DLD1 (cell line): ENCODE measurements at regions not wholly inside any gene's neighbourhood (a gene's known extent, or its start where the extent isn't known, plus 50 kb on each side); places are given as distances from the start of the nearest gene placed in this dataset.
"Not testable (repeated sequence)": the region's sequence is repeated elsewhere in the genome, so short reads cannot be mapped to it uniquely, and the experiment has no call there.

Source experiments
- in situ Hi-C: cut with HindIII; loops from 2 replicates; pipeline ENCODE4 v1.10.0; 2017; ENCODE audit warnings: low sequenced_read_pairs

DNA sequence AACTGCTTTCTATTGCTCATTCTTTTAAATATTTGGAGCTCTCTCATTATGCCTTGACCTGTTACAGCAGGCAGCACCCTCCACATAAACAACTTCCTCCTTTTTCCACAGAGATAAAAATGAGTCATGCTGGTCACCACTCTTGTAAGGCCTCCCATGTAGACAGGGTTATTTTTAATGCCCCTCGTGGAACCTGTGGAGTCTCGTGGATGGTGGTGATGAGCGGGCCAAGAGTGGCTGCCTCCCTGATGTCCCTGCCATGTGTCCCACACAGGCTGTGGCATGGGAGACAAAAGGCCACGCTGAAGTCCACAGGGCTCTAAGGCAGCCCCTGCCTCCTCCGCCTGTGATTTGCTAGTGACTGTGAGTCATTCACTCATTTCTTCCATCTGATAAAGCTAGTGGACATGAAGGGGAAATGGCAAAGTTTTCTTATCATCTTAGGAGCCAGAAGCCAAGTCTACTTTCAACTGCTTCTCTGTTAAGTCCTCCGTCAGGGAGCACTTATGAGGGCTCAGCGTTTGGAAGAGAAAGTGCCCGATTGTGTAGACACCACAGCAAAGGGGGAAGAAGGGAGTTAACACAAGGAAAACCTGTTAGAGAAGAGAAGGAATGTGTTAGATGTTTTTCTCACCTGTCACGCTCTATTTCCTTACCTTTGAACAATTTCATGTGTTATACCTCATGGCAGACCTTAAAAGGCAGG, 121.6 kb upstream of the FAT1 start:
- in situ Hi-C loops = no loop called here

GRCh38 chr4:186846426-186846825, 122.8 kb upstream of the FAT1 start:
- in situ Hi-C loops = no loop called here

GRCh38 chr4:186847429-186848131, 123.9 kb upstream of the FAT1 start:
- in situ Hi-C loops = not testable (repeated sequence)

DNA sequence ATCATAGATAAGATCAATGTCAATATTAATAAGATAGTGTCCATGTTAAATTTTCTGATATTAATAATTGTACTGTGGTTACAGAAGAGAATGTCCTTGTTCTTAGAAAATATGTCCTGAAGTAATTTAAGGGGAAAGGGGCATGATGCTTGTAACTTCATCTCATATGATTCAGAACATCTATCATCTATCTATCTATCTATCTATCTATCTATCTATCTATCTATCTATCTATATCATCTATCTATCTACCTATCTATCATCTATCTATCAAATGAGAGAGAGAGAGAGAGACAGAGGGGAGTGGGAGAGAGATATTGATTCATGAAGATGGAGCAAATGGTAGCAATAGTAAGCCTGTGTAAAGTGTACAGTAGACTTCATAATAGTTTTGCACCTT, 124.8 kb upstream of the FAT1 start:
- in situ Hi-C loops = no loop called here

GRCh38 chr4:186851291-186852072, 127.8 kb upstream of the FAT1 start:
- in situ Hi-C loops = loop anchor here (5.0 kb wide), 1 partner anchor 76 kb away; no protein-coding TSS in a partner anchor

DNA sequence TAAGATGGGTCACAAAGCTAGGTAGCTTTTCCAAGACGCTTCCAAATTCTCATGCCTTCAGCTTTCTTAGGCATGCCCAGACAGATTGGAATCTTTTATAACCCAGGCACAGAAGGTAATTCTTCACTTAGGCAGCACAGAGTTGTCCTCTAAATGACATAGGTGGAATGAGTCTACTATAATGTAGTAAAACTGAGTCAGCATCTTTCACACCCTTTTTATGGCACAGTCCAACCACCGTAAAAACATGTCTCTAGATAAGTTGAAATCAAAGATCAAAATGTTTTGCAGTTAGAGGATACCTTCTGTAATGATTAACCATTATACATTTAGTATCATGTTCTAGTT, 128.4 kb upstream of the FAT1 start:
- in situ Hi-C loops = loop anchor here (5.0 kb wide), 1 partner anchor 75 kb away; no protein-coding TSS in a partner anchor

DNA sequence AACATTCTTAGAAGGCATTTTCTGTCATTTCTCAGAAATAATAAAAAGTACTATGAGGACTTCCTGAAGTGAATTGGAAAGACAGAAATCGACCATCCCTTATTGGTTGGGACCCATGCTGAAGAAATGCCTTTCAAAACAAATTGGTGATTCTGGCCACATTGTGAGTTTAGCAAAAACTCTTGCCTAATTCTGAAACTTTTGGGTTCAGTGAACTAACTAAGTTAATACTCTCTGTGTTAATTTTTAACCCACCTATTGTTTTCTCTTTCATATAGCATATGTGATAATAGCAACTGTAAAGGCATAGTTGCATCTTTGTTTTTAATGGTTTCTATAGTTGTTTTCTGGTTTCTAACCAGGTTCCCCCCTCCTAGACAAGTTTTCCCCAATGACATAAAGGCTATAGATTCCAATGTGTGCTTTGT, 129.3 kb upstream of the FAT1 start:
- in situ Hi-C loops = loop anchor here (5.0 kb wide), 1 partner anchor 74 kb away; no protein-coding TSS in a partner anchor

GRCh38 chr4:186854256-186854655, 130.6 kb upstream of the FAT1 start:
- in situ Hi-C loops = loop anchor here (5.0 kb wide), 1 partner anchor 73 kb away; no protein-coding TSS in a partner anchor

DNA sequence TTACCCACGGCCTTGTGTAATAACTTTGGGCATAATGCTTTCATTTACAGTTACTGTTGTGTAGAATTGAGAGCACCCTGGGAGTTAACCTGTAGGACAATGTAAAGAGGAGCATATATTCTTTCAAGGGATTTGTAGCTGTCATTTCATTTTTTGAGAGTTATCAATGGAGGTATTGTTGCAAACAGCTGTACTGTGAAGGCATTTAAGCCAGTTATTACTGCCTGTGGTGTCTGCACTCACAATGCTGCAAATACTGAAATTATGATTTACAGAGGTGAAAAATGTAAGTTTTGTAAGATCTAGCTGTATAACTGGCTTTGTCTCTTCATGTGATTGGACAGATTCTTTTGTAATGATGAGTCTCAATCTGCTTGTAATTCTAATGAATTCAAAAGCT, 131.5 kb upstream of the FAT1 start:
- in situ Hi-C loops = no loop called here

DNA sequence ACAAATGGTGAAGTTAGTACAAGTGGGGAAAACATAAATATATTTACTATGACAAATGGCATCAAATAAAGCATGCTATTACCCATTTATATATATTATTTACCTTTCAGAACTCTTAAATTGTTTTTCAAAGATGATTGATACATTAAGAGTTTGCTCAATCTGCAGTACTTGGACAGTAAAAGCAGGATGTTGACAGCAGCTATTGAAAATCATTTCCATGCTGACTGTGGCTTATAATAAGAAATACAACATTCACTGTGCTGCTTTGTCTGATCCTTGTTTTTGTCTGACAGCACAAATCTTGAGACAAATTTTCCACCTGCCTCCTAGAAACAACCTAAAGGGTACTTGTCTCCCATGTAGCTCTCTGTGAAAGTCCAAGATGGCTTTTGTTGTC, 134.1 kb upstream of the FAT1 start:
- in situ Hi-C loops = no loop called here

- in situ Hi-C loops = no loop called here
Measured at GRCh38 chr4:186858355-186858754, 134.7 kb upstream of the FAT1 start.

DNA sequence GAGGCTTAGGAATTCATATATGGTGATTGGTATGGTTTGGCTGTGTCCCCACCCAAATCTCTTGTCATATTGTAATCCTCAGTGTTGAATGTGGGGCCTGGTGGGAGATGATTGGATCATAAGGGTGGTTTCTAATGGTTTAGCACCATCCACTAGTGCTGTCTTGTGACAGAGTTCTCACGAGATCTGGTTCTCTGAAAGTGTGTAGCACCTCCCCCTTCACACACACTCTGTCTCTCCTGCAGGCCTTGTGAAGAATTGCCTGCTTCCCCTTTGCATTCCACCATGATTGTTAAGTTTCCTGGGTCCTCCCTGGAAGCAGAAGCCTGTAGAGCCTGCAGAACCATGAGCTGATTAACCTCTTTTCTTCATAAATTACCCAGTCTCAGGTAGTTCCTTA, 135.8 kb upstream of the FAT1 start:
- in situ Hi-C loops = no loop called here

- in situ Hi-C loops = no loop called here
Measured at GRCh38 chr4:186861317-186861716, 137.7 kb upstream of the FAT1 start.

DNA sequence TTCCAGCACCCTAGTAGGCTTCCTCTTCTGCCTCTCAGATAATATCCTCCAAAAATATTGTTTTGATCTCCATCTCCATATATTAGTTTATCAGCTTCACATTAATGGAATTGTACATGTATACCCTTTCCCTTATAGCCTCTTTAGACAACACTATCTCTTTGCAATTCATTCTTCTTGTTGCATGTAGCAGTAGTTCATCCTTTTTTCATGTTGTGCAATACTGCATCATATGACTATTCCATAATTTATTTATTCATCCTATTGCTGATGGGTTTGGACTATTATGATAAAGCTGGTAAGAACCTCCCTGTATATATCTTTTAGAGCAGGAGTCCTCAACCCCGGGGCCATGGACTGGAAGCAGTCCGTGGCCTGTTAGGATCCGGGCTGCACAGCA, 148.2 kb upstream of the FAT1 start:
- in situ Hi-C loops = no loop called here

DNA sequence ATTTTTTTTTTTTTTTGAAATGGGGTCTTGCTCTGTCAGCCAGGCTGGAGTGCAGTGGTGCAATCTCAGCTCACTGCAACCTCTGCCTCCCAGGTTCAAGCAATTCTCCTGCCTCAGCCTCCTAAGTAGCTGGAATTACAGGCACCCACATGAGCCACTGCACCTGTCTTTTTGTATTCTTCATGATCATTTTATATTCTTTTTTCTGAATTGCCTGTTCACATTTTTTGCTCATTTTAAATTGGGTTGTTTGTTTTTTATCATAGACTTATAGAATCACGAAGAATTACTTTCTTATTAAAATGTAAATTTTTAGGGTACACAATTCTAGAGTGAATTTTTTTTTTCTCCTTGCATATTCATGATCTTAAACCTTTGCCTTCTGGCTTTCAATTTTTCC, 149.4 kb upstream of the FAT1 start:
- in situ Hi-C loops = not testable (repeated sequence)

DNA sequence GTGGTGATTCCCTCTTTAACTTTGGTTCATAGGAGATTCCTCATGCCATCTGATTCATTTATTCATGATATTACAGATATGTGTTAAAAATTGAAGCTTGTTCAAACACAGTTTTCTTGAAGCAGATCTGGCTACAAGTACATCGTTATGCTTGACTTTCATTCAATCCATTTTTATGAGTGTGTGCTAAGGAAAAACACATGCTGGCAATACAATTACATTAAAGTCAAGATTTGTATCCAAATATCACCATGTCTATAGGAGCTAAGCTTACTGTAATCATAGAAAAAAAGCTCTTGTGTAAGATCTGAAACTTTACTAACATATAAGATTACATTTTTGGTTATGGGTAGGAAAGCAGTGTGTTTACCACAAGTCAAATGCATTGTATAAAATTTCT, 151.8 kb upstream of the FAT1 start:
- in situ Hi-C loops = no loop called here

GRCh38 chr4:186876961-186877626, 153.4 kb upstream of the FAT1 start:
- in situ Hi-C loops = no loop called here

GRCh38 chr4:186878203-186878776, 154.6 kb upstream of the FAT1 start:
- in situ Hi-C loops = no loop called here

DNA sequence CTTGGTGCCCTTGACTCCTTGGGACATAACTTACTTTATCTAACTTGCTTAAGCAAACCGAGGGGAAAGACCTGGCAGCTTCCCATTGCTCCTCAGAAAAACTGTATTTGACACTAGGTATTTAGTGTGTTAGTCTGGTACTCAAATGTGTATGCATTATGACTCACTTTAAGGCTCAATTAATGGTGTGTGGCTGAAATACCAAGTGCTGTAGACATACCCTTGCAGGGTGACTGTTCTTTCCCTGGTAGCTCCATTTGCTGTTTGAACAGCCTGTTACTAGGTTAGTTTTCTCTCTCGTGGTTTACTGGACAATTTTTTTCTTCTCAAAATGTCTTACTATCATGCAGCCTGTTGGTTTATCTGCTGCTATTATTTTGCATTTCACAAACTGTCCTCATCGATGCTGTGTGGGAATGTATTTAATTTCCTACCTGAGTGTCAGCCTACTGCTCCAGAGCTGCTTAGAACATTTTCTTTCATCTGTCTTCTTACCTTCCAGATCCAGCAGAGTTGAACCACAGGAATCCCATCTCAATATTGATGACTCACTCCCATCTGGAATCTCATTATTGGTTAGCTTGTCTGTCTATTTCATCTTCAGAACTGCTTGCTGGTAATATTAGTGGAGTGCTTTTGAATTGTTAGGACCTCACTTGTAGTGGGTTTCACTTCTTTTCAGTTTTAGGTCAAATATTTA, 158.0 kb upstream of the FAT1 start:
- in situ Hi-C loops = no loop called here

DNA sequence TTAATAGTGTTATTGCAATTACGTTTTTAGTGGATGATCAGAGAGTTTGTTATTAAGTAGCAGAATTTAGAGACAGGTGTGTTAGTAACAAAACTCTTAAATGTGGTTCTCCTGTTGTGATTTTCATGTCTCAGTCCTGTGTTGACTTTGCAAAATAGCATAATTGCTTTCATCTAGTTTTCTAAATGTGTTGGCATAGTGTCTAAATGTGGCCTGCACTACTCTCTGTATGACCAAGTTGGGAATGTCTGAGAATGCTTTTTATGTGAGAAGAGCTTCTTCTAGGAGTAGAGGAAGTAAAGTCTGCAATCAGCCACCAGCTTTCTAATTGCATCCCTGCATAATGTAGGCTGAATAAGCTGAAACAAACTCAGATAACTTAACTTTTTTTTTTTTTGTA, 158.6 kb upstream of the FAT1 start:
- in situ Hi-C loops = no loop called here
